ENCODE measurements at regions not wholly inside any gene's neighbourhood (a gene's known extent, or its start where the extent isn't known, plus 50 kb on each side); places are given as distances from the start of the nearest gene placed in this dataset.
A peak's percentile ranks its signal among the peaks of the same experiment; 100 is the strongest.
"Not testable (repeated sequence)": the region's sequence is repeated elsewhere in the genome, so short reads cannot be mapped to it uniquely, and the experiment has no call there.

GRCh38 chr3:148554367-148554766 lies 143.3 kb upstream of the AGTR1 start:
- no peaks in the 10 kb centered on the region for H3K9me3 ChIP-seq
- H3K4me3 ChIP-seq = no peak overlapping the region
- FAIRE-seq (no peak), ATAC-seq (no peak), DNase-seq (ENCODE audit: low read depth in 1 of 2, low spot score in 1 of 2) (no peak)
- 65% methylated on average over 4 of the region's 4 CpGs for WGBS (ENCODE audit: missing lambda C conversion rate)
- no peak for TF ChIP-seq FOXS1 (CRISPR knock-in tag; IDR thresholded peaks at IDR 0.05)
- no peak for TF ChIP-seq ZC3H11A (IDR thresholded peaks at IDR 0.05)
- TF ChIP-seq HOXB5 (CRISPR knock-in tag; IDR thresholded peaks at IDR 0.05) = no peak
- TF ChIP-seq ZFP36 (IDR thresholded peaks at IDR 0.05; ENCODE audit: borderline replicate concordance, partially characterized antibody) = no peak
- TF ChIP-seq CHD4 (IDR thresholded peaks at IDR 0.05; ENCODE audit: borderline replicate concordance) = no peak
- no peak for TF ChIP-seq HOXA7 (CRISPR knock-in tag; IDR thresholded peaks at IDR 0.05)
- no peak for TF ChIP-seq RARB (CRISPR knock-in tag; IDR thresholded peaks at IDR 0.05)
- no peak for TF ChIP-seq SREBF2 (IDR thresholded peaks at IDR 0.05)
- TF ChIP-seq BCL3 (IDR thresholded peaks at IDR 0.05) = no peak
- TF ChIP-seq CBX2 (IDR thresholded peaks at IDR 0.05; ENCODE audit: borderline replicate concordance, low read depth) = no peak
- TF ChIP-seq GATA3 (IDR thresholded peaks at IDR 0.05; ENCODE audit: borderline replicate concordance) = no peak
- TF ChIP-seq FOSL2 (IDR thresholded peaks at IDR 0.05) = no peak
- TF ChIP-seq FOSL2 (CRISPR knock-in tag; IDR thresholded peaks at IDR 0.05) = no peak
- no peak for TF ChIP-seq POLR2A (IDR thresholded peaks at IDR 0.05; ENCODE audit: low read length)
- H3K4me1 ChIP-seq = no peaks in the 10 kb centered on the region
- H3K27ac ChIP-seq = no peak overlapping the region
- CTCF ChIA-PET = no interaction called here
- no peak overlapping the region for H3K4me2 ChIP-seq
- POLR2A ChIA-PET = no interaction called here

- DNase-seq (ENCODE audit: low read depth in 1 of 2, low spot score in 1 of 2) (no peak), FAIRE-seq (peak; percentile 28), ATAC-seq (no peak)
- TF ChIP-seq HOXB5 (CRISPR knock-in tag; IDR thresholded peaks at IDR 0.05) (no peak), KDM5A (IDR thresholded peaks at IDR 0.05) (no peak), NR3C1 (IDR thresholded peaks at IDR 0.05) (no peak), GATA3 (IDR thresholded peaks at IDR 0.05; ENCODE audit: borderline replicate concordance) (no peak), CBX8 (IDR thresholded peaks at IDR 0.05) (no peak), ZFP36 (IDR thresholded peaks at IDR 0.05; ENCODE audit: borderline replicate concordance, partially characterized antibody) (no peak)
- ChIA-PET POLR2A (no interaction called here), CTCF (interaction anchor here (0.6 kb wide), 1 partner anchor 108 kb away, joined by 4 read pairs; no protein-coding TSS in a partner anchor)
- Histone ChIP-seq H3K4me3 (no peak overlapping the region), H3K4me1 (no peaks in the 10 kb centered on the region), H3K27ac (no peak overlapping the region), H3K4me2 (no peak overlapping the region), H3K9me3 (no peaks in the 10 kb centered on the region)
- WGBS (ENCODE audit: missing lambda C conversion rate) = 69% methylated on average over 1 of the region's 1 CpG
These were observed 141.0 kb upstream of the AGTR1 start for GRCh38 chr3:148556664-148557063.

- TF ChIP-seq MAFK (IDR thresholded peaks at IDR 0.05; ENCODE audit: partially characterized antibody) = peak; percentile 78
- H3K27ac ChIP-seq; DNase-seq (ENCODE audit: low read depth in 1 of 2, low spot score in 1 of 2); H3K4me2 ChIP-seq; FAIRE-seq; POLR2A ChIA-PET; ATAC-seq; H3K9me3 ChIP-seq; CTCF ChIA-PET; H3K4me1 ChIP-seq; H3K4me3 ChIP-seq: not testable (repeated sequence)
- WGBS (ENCODE audit: missing lambda C conversion rate) = 40% methylated on average over 3 of the region's 3 CpGs
These were observed 120.1 kb upstream of the AGTR1 start for GRCh38 chr3:148577579-148577978.

GRCh38 chr3:148582126-148582525 lies 115.6 kb upstream of the AGTR1 start:
- POLR2A ChIA-PET = no interaction called here
- Histone ChIP-seq H3K4me3 (no peak overlapping the region), H3K9me3 (no peaks in the 10 kb centered on the region; the same call in 2 of the 3 replicates), H3K27ac (no peak overlapping the region), H3K4me2 (no peak overlapping the region), H3K4me1 (no peaks in the 10 kb centered on the region)
- TF ChIP-seq HDAC2 (IDR thresholded peaks at IDR 0.05) (no peak), FOSB (CRISPR knock-in tag; IDR thresholded peaks at IDR 0.05) (no peak), RARB (CRISPR knock-in tag; IDR thresholded peaks at IDR 0.05) (no peak), NFE2L2 (conservative IDR thresholded peaks at IDR 0.05; ENCODE audit: low read length) (no peak), MAZ (IDR thresholded peaks at IDR 0.05; ENCODE audit: borderline replicate concordance, low read depth, low read length) (no peak)
- WGBS (ENCODE audit: missing lambda C conversion rate) = 92% methylated on average over 1 of the region's 1 CpG
- CTCF ChIA-PET = interaction anchor here (0.6 kb wide), 1 partner anchor 511 kb away, joined by 3 read pairs; no protein-coding TSS in a partner anchor
- FAIRE-seq (no peak), ATAC-seq (no peak), DNase-seq (ENCODE audit: low read depth in 1 of 2, low spot score in 1 of 2) (no peak)
